ENCODE measurements at regions not wholly inside any gene's neighbourhood (a gene's known extent, or its start where the extent isn't known, plus 50 kb on each side); places are given as distances from the start of the nearest gene placed in this dataset.

DNA sequence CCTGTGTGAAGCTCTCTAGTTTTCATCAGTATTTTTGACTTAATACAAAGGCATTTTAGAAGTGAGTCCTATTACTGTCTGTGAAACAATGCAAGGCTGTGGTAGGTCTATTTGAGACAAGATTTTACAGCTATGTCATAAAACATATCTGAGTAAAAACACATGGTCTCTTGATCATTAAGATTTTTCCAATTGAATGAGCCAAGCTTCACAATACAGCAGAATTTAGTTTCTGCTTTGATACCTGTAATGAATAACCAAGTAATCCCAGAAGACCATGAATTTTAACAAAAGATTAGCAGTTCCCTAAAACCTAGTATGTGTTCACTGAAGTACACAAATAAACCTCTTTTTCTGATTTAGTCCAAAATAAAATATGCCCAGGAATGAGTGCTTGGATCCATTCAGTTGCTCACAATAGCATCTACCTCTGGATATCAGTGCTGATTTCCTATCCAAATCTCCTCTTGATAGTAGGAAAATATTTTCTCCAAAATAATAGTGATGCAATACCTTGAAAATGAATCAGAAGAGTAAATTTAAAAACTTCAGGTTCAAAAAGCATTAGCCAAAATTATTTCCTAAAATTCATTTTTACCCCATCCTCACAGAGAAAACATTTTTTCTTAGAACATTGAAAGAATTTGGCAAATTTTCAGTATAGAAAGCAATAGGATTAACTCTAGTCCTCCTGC, 533.5 kb upstream of the SGCG start:
- TF ChIP-seq, protein P1, sequence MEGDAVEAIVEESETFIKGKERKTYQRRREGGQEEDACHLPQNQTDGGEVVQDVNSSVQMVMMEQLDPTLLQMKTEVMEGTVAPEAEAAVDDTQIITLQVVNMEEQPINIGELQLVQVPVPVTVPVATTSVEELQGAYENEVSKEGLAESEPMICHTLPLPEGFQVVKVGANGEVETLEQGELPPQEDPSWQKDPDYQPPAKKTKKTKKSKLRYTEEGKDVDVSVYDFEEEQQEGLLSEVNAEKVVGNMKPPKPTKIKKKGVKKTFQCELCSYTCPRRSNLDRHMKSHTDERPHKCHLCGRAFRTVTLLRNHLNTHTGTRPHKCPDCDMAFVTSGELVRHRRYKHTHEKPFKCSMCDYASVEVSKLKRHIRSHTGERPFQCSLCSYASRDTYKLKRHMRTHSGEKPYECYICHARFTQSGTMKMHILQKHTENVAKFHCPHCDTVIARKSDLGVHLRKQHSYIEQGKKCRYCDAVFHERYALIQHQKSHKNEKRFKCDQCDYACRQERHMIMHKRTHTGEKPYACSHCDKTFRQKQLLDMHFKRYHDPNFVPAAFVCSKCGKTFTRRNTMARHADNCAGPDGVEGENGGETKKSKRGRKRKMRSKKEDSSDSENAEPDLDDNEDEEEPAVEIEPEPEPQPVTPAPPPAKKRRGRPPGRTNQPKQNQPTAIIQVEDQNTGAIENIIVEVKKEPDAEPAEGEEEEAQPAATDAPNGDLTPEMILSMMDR (conservative IDR thresholded peaks at IDR 0.05; ENCODE audit: low read length): no peak
- TF ChIP-seq EZH2phosphoT487 (IDR thresholded peaks at IDR 0.05; ENCODE audit: borderline replicate concordance): no peak
- no peak overlapping the region for H3K4me3 ChIP-seq (ENCODE audit: low read length, poor library complexity, severe bottlenecking)
- H3K9ac ChIP-seq (ENCODE audit: low read depth, low read length, poor library complexity, severe bottlenecking): no peak overlapping the region
- no peaks in the 10 kb centered on the region for H3K36me3 ChIP-seq (ENCODE audit: insufficient read depth, low read length)
- H2AFZ ChIP-seq (ENCODE audit: low read length): no peak overlapping the region
- no peaks in the 10 kb centered on the region for H3K9me2 ChIP-seq (replicated peaks; ENCODE audit: low read depth, low read length)
- no peak overlapping the region for H3K4me2 ChIP-seq (ENCODE audit: low read depth, low read length, poor library complexity, severe bottlenecking)
- no peaks in the 10 kb centered on the region for H3F3A ChIP-seq (ENCODE audit: low read depth)
- no peaks in the 10 kb centered on the region for H3K4me1 ChIP-seq (ENCODE audit: insufficient read depth, low read length, poor library complexity, severe bottlenecking)
- H3K27me3 ChIP-seq (ENCODE audit: insufficient read depth, low read length, poor library complexity, severe bottlenecking): no peaks in the 10 kb centered on the region
- peaks cover 7% of the 10 kb centered on the region; the same call in 1 of the 2 replicates for H3K9me3 ChIP-seq (ENCODE audit: insufficient read depth, low read depth, low read length)
- no peaks in the 10 kb centered on the region for H3K79me2 ChIP-seq (ENCODE audit: insufficient read depth, low read length)
- no peaks in the 10 kb centered on the region for H4K20me1 ChIP-seq (ENCODE audit: insufficient read depth, low read length, poor library complexity, severe bottlenecking)

DNA sequence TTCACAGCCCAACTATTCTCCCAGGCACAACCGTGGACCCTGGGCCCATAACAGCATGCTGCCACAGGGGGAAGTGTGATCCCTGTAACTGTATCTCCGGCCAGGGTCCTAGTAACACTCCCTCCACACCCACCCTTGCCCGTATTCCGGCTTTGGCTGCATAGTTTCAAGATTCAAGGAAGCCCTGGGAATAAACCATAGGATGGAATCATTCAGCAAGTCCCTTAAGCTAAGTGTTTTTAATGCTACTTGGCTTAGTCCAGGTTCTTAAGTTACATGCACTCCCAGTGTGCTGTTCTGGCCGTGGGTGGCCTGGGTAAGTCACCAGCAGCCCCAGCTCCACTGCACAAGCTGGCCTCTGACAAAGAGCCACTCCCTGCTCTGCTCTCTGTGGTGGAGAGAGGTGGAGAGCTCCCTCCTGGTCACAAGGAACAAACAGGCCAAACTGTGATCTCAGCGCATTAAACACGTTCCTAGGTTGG, 532.4 kb upstream of the SGCG start:
- Histone ChIP-seq H3K79me2 (ENCODE audit: insufficient read depth, low read length) (no peaks in the 10 kb centered on the region), H3K4me1 (ENCODE audit: insufficient read depth, low read length, poor library complexity, severe bottlenecking) (no peaks in the 10 kb centered on the region), H3K9ac (ENCODE audit: low read depth, low read length, poor library complexity, severe bottlenecking) (no peak overlapping the region), H3K4me3 (ENCODE audit: low read length, poor library complexity, severe bottlenecking) (no peak overlapping the region), H3K36me3 (ENCODE audit: insufficient read depth, low read length) (no peaks in the 10 kb centered on the region), H2AFZ (ENCODE audit: low read length) (no peak overlapping the region), H3K27me3 (ENCODE audit: insufficient read depth, low read length, poor library complexity, severe bottlenecking) (no peaks in the 10 kb centered on the region), H3F3A (ENCODE audit: low read depth) (no peaks in the 10 kb centered on the region), H3K9me3 (ENCODE audit: insufficient read depth, low read depth, low read length) (peaks cover 2% of the 10 kb centered on the region; the same call in 1 of the 2 replicates), H3K9me2 (replicated peaks; ENCODE audit: low read depth, low read length) (no peaks in the 10 kb centered on the region), H4K20me1 (ENCODE audit: insufficient read depth, low read length, poor library complexity, severe bottlenecking) (no peaks in the 10 kb centered on the region), H3K4me2 (ENCODE audit: low read depth, low read length, poor library complexity, severe bottlenecking) (no peak overlapping the region)
- TF ChIP-seq EZH2phosphoT487 (IDR thresholded peaks at IDR 0.05; ENCODE audit: borderline replicate concordance): no peak
- TF ChIP-seq, protein P1 (conservative IDR thresholded peaks at IDR 0.05; ENCODE audit: low read length): no peak

DNA sequence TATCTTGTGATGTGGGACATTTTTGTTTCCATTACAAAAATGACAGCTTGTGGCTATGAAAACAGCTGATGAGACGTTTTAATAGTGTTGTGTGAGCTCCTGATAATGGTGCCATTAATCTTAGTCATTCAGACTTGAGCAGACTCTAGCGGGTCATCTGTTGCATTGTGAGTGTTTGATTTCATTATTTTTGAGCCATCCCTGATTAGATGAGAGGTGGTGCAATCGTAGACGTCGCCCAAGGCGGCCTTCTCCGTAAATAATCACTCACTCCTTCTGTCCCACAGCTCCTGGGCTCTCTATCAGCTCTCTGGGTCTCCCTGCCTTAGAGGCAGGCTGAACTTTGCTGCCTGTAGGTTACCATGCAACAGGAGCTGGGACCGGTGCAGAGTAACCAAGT, 528.0 kb upstream of the SGCG start:
- H2AFZ ChIP-seq (ENCODE audit: low read length): no peak overlapping the region
- H3K9me2 ChIP-seq (replicated peaks; ENCODE audit: low read depth, low read length): no peaks in the 10 kb centered on the region
- H3K36me3 ChIP-seq (ENCODE audit: insufficient read depth, low read length): no peaks in the 10 kb centered on the region
- no peaks in the 10 kb centered on the region for H3K4me1 ChIP-seq (ENCODE audit: insufficient read depth, low read length, poor library complexity, severe bottlenecking)
- no peaks in the 10 kb centered on the region for H3K79me2 ChIP-seq (ENCODE audit: insufficient read depth, low read length)
- no peaks in the 10 kb centered on the region for H3K9me3 ChIP-seq (ENCODE audit: insufficient read depth, low read depth, low read length)
- no peaks in the 10 kb centered on the region for H3F3A ChIP-seq (ENCODE audit: low read depth)
- TF ChIP-seq, protein P1 (conservative IDR thresholded peaks at IDR 0.05; ENCODE audit: low read length): no peak
- TF ChIP-seq EZH2phosphoT487 (IDR thresholded peaks at IDR 0.05; ENCODE audit: borderline replicate concordance): no peak
- H3K27me3 ChIP-seq (ENCODE audit: insufficient read depth, low read length, poor library complexity, severe bottlenecking): no peaks in the 10 kb centered on the region
- no peaks in the 10 kb centered on the region for H4K20me1 ChIP-seq (ENCODE audit: insufficient read depth, low read length, poor library complexity, severe bottlenecking)
- H3K4me3 ChIP-seq (ENCODE audit: low read length, poor library complexity, severe bottlenecking): no peak overlapping the region
- no peak overlapping the region for H3K4me2 ChIP-seq (ENCODE audit: low read depth, low read length, poor library complexity, severe bottlenecking)
- no peak overlapping the region for H3K9ac ChIP-seq (ENCODE audit: low read depth, low read length, poor library complexity, severe bottlenecking)
